Suprapubic skin (tissue), 4 donors: ENCODE measurements at regions not wholly inside any gene's neighbourhood (a gene's known extent, or its start where the extent isn't known, plus 50 kb on each side); places are given as distances from the start of the nearest gene placed in this dataset.

Experiments
- DNase-seq, 2 donors: peaks; one replicate each; pipeline ENCODE4 v3.0.0-alpha.2; 2019; ENCODE audit warnings: low spot score in 2 of 2
- H3K27ac ChIP-seq: fragments of 200-600 bp; sonication (generic); one replicate; pipeline ENCODE4 v1.5.1; 2019
- H3K27me3 ChIP-seq: fragments of 200-600 bp; sonication (generic); one replicate; pipeline ENCODE4 v1.5.1; 2019
- H3K36me3 ChIP-seq: fragments of 200-600 bp; sonication (generic); one replicate; pipeline ENCODE4 v1.5.1; 2019
- H3K4me1 ChIP-seq: fragments of 200-600 bp; sonication (generic); one replicate; pipeline ENCODE4 v1.5.1; 2019
- H3K4me3 ChIP-seq: fragments of 200-600 bp; sonication (generic); one replicate; pipeline ENCODE4 v1.5.1; 2019; ENCODE audit warnings: mild to moderate bottlenecking
- H3K9me3 ChIP-seq: fragments of 200-600 bp; sonication (generic); one replicate; pipeline ENCODE4 v1.5.1; 2019
- EP300 ChIP-seq: sonication (generic); formaldehyde crosslinking; IDR thresholded peaks from one replicate; pipeline ENCODE4 v1.6.1; 2017; ENCODE audit warnings: antibody characterized with exemption
- POLR2A ChIP-seq, 2 donors: fragments of 450-650 bp; IDR thresholded peaks; one replicate each; pipeline ENCODE4 v1.6.1; 2017; ENCODE audit warnings: antibody characterized with exemption in 2 of 2, mild to moderate bottlenecking in 2 of 2, moderate library complexity in 2 of 2
- POLR2AphosphoS5 ChIP-seq, 3 donors: sonication (generic); formaldehyde crosslinking; IDR thresholded peaks; one replicate each; pipeline ENCODE4 v1.6.1; 2017; ENCODE audit warnings: antibody characterized with exemption in 3 of 3
- WGBS: methylation state at CpG from one replicate; pipeline ENCODE4 v1.1.5; 2018; 5-methylcytosine and 5-hydroxymethylcytosine counted together
- TF ChIP-seq, protein P1 (sequence below), 2 donors: fragments of 200-600 bp in 1 of 2; fragments of 450-650 bp in 1 of 2; sonication (generic) in 1 of 2; IDR thresholded peaks; one replicate each; pipeline ENCODE4 v1.5.1; 2016 to 2019; ENCODE audit warnings: antibody characterized with exemption in 2 of 2, mild to moderate bottlenecking in 1 of 2, moderate library complexity in 1 of 2

DNA sequence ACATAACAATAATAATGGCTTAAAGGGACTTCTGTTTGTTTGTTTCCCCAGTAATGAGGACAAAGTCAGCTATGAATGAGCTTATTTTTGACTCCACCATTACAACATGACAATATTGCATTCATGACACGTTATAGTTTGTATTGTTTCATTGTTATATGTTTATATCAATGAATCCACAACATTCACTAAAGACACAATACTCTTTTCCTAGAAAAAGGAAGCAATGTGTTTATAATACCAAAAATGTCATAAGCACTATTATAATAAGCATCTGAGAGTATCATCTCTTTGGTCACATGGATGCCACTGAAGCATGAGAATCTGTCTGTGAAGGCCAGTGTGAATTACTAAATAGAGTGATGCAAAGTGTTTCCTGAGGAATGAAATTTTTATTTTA is 1026.9 kb upstream of the C9orf72 start:
- Histone ChIP-seq H3K27me3 (no peaks in the 10 kb centered on the region), H3K36me3 (no peaks in the 10 kb centered on the region), H3K4me1 (no peaks in the 10 kb centered on the region), H3K27ac (no peak overlapping the region), H3K9me3 (no peaks in the 10 kb centered on the region), H3K4me3 (no peak overlapping the region)
- TF ChIP-seq POLR2A (IDR thresholded peaks at IDR 0.05) (no peak), EP300 (no peak), POLR2AphosphoS5 (IDR thresholded peaks at IDR 0.05) (no peak)
- 68% methylated on average over 1 of the region's 1 CpG for WGBS
- DNase-seq: no peak

DNA sequence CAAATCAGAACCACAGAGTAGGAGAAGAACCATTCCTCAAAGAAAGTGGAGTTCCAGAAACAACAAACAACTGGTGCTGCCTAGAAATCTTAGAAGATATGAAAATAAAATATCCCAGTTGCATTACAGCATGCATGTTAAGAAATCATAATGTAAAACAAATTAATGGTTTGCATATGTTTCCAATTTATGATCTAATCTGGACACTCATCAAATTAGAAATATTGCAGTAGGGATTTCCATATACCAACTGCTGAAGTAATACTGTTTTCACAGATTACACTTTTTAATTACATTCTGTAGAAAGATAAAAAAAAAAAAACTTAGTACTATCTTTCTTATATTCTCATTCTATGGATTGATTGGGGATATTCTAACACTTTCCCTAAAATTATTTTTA is 1034.6 kb upstream of the C9orf72 start:
- TF ChIP-seq POLR2AphosphoS5 (IDR thresholded peaks at IDR 0.05) (no peak), POLR2A (IDR thresholded peaks at IDR 0.05) (no peak), EP300 (no peak)
- TF ChIP-seq, protein P1, sequence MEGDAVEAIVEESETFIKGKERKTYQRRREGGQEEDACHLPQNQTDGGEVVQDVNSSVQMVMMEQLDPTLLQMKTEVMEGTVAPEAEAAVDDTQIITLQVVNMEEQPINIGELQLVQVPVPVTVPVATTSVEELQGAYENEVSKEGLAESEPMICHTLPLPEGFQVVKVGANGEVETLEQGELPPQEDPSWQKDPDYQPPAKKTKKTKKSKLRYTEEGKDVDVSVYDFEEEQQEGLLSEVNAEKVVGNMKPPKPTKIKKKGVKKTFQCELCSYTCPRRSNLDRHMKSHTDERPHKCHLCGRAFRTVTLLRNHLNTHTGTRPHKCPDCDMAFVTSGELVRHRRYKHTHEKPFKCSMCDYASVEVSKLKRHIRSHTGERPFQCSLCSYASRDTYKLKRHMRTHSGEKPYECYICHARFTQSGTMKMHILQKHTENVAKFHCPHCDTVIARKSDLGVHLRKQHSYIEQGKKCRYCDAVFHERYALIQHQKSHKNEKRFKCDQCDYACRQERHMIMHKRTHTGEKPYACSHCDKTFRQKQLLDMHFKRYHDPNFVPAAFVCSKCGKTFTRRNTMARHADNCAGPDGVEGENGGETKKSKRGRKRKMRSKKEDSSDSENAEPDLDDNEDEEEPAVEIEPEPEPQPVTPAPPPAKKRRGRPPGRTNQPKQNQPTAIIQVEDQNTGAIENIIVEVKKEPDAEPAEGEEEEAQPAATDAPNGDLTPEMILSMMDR (IDR thresholded peaks at IDR 0.05): no peak
- DNase-seq: no peak
- Histone ChIP-seq H3K9me3 (no peaks in the 10 kb centered on the region), H3K4me1 (no peaks in the 10 kb centered on the region), H3K36me3 (no peaks in the 10 kb centered on the region), H3K27me3 (no peaks in the 10 kb centered on the region), H3K4me3 (no peak overlapping the region), H3K27ac (no peak overlapping the region)

DNA sequence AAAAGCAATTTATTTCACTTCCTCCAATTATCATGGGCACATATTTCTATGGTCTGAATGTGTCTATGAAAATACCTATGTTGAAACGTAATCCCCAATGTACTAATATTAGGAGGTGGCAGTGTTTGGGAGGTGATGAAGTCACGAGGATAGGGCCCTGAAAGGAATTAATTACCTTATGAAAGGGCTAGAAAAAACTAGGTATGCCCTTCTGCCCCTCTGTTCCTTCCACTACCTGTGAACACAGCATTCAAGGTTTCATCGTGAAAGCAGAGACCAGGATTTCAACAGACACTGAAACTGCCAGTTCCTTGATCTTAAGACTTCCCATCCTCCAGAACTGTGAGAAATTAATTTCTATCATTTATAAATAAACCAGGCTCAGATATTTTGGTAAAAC is 1037.1 kb upstream of the C9orf72 start:
- H3K4me1 ChIP-seq: no peaks in the 10 kb centered on the region
- 62% methylated on average over 3 of the region's 3 CpGs for WGBS
- H3K27me3 ChIP-seq: no peaks in the 10 kb centered on the region
- no peaks in the 10 kb centered on the region for H3K36me3 ChIP-seq
- no peak overlapping the region for H3K27ac ChIP-seq
- TF ChIP-seq, protein P1 (IDR thresholded peaks at IDR 0.05): no peak
- no peak for TF ChIP-seq POLR2AphosphoS5 (IDR thresholded peaks at IDR 0.05)
- no peak for TF ChIP-seq EP300
- no peak for TF ChIP-seq POLR2A (IDR thresholded peaks at IDR 0.05)
- no peak overlapping the region for H3K4me3 ChIP-seq
- no peaks in the 10 kb centered on the region for H3K9me3 ChIP-seq
- DNase-seq: no peak

DNA sequence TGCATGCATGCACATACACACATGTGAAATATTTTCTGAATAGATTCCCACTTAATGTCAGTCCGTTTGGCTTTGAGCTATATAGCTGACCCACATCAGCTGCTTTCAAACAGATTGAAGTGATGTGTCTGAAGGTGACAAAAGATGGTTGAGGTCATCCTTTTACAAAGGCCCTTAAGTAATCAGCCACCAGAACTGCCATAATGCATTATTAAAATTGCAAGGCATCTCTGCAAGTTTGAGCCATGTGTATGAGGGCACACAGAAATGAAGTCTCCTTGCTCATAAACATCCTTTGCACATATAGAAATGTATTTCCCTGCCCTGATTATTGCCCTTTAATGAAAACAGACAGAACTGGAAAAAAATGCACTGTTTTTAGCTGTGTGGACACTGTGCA is 1043.0 kb upstream of the C9orf72 start:
- H3K27ac ChIP-seq: no peak overlapping the region
- H3K4me1 ChIP-seq: no peaks in the 10 kb centered on the region
- H3K36me3 ChIP-seq: no peaks in the 10 kb centered on the region
- 62% methylated on average over 1 of the region's 1 CpG for WGBS
- no peak for TF ChIP-seq EP300
- no peak for TF ChIP-seq POLR2A (IDR thresholded peaks at IDR 0.05)
- TF ChIP-seq, protein P1 (IDR thresholded peaks at IDR 0.05): no peak
- no peak for TF ChIP-seq POLR2AphosphoS5 (IDR thresholded peaks at IDR 0.05)
- H3K27me3 ChIP-seq: no peaks in the 10 kb centered on the region
- H3K4me3 ChIP-seq: no peak overlapping the region
- no peaks in the 10 kb centered on the region for H3K9me3 ChIP-seq
- no peak for DNase-seq

DNA sequence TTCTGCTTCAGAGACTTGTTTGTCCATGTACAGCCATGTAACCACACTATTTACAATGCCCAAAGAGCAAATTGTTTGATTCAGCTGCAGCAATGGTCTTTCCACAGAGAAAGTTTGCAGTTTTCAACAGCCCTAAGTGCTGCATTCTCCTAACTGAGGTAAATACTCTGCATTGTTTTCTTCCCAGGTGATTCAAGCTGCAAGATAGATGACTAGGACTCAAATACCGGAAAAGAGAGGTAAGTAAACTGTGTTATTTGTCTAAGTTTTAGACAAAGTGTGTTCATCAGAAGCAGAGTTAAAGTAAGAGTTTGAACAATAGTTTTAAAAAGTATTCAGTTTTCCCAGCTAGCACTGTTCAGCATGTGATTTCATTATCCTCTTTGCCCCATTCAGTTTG is 1046.7 kb upstream of the C9orf72 start:
- H3K4me3 ChIP-seq: no peak overlapping the region
- no peaks in the 10 kb centered on the region for H3K4me1 ChIP-seq
- H3K9me3 ChIP-seq: no peaks in the 10 kb centered on the region
- TF ChIP-seq, protein P1 (IDR thresholded peaks at IDR 0.05): no peak
- TF ChIP-seq POLR2AphosphoS5 (IDR thresholded peaks at IDR 0.05) (no peak), EP300 (no peak), POLR2A (IDR thresholded peaks at IDR 0.05) (no peak)
- DNase-seq: no peak
- WGBS: 79% methylated on average over 1 of the region's 1 CpG
- no peaks in the 10 kb centered on the region for H3K36me3 ChIP-seq
- no peaks in the 10 kb centered on the region for H3K27me3 ChIP-seq
- no peak overlapping the region for H3K27ac ChIP-seq

DNA sequence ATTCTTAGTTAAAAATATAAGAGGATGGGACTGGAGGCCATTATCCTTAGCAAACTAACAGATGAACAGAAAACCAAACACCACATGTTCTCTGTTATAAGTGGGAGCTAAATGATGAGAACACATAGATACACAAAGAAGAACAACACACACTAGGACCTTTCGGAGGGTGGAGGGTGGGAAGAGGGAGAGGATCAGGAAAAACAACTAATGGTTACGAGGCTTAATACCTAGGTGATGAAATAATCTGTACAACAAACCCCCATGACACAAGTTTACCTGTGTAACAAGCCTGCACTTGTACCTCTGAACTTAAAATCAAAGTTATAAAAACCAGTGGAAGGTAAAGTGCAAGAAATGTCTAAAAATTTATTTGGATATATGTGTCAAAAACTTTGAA is 1047.4 kb upstream of the C9orf72 start:
- Histone ChIP-seq H3K4me1 (no peaks in the 10 kb centered on the region), H3K27me3 (no peaks in the 10 kb centered on the region), H3K27ac (no peak overlapping the region), H3K36me3 (no peaks in the 10 kb centered on the region), H3K4me3 (no peak overlapping the region), H3K9me3 (no peaks in the 10 kb centered on the region)
- no peak for DNase-seq
- TF ChIP-seq POLR2AphosphoS5 (IDR thresholded peaks at IDR 0.05): no peak
- 46% methylated on average over 2 of the region's 2 CpGs for WGBS
